Neural cell (in vitro differentiated cells): ENCODE measurements at regions not wholly inside any gene's neighbourhood (a gene's known extent, or its start where the extent isn't known, plus 50 kb on each side); places are given as distances from the start of the nearest gene placed in this dataset.

Experiments used
- EZH2 ChIP-seq: fragments of 200-600, 300-800 bp; shearing (Covaris generic), sonication (generic); IDR thresholded peaks from 2 replicates; pipeline ENCODE4 v1.6.1; 2014; ENCODE audit warnings: antibody characterized with exemption, low read length, borderline replicate concordance, mild to moderate bottlenecking; ENCODE audit not compliant: insufficient read depth, poor library complexity, severe bottlenecking
- MXI1 ChIP-seq: fragments of 450-650 bp; conservative IDR thresholded peaks from 2 replicates; pipeline ENCODE4 v1.6.1; 2014; ENCODE audit warnings: antibody characterized with exemption, mild to moderate bottlenecking; ENCODE audit not compliant: poor library complexity, severe bottlenecking
- POLR2AphosphoS5 ChIP-seq: IDR thresholded peaks from 2 replicates; pipeline ENCODE4 v1.6.1; 2012
- RAD21 ChIP-seq: fragments of 450-650 bp; conservative IDR thresholded peaks from 2 replicates; pipeline ENCODE4 v1.6.1; 2014; ENCODE audit warnings: antibody characterized with exemption, mild to moderate bottlenecking, moderate library complexity
- SMC3 ChIP-seq: fragments of 450-650 bp; conservative IDR thresholded peaks from 2 replicates; pipeline ENCODE4 v1.6.1; 2014; ENCODE audit warnings: antibody characterized with exemption, mild to moderate bottlenecking, moderate library complexity; ENCODE audit not compliant: poor library complexity
- TAF1 ChIP-seq: IDR thresholded peaks from 2 replicates; pipeline ENCODE4 v1.6.1; 2012; ENCODE audit warnings: low read depth
- TF ChIP-seq, protein P1 (sequence below): fragments of 450-650 bp; IDR thresholded peaks from 2 replicates; pipeline ENCODE4 v1.5.1; 2014; ENCODE audit warnings: antibody characterized with exemption, mild to moderate bottlenecking, moderate library complexity; ENCODE audit not compliant: poor library complexity, severe bottlenecking

DNA sequence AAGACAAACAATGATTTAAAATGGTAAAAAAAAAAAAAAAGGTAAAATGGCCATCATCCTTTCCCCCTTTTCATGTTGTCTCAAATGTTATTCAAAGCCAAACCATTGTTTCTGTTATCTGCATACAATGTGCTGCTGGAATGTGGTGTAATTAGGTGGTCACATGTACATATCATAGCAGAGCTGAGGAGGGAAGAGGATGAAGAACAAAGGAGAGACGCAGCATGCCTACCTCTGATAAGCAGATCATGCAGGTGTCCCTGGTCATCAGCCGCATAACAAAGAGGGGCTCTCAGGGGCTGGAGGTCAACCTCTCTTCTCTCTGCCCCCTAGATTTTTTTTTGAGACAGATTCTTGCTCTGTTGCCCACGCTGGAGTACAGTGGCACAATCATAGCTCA is 141.0 kb downstream of the CARTPT start:
- TF ChIP-seq, protein P1, sequence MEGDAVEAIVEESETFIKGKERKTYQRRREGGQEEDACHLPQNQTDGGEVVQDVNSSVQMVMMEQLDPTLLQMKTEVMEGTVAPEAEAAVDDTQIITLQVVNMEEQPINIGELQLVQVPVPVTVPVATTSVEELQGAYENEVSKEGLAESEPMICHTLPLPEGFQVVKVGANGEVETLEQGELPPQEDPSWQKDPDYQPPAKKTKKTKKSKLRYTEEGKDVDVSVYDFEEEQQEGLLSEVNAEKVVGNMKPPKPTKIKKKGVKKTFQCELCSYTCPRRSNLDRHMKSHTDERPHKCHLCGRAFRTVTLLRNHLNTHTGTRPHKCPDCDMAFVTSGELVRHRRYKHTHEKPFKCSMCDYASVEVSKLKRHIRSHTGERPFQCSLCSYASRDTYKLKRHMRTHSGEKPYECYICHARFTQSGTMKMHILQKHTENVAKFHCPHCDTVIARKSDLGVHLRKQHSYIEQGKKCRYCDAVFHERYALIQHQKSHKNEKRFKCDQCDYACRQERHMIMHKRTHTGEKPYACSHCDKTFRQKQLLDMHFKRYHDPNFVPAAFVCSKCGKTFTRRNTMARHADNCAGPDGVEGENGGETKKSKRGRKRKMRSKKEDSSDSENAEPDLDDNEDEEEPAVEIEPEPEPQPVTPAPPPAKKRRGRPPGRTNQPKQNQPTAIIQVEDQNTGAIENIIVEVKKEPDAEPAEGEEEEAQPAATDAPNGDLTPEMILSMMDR: no peak
- no peak for TF ChIP-seq POLR2AphosphoS5
- TF ChIP-seq TAF1: no peak
- no peak for TF ChIP-seq EZH2
- TF ChIP-seq SMC3: no peak
- no peak for TF ChIP-seq MXI1
- TF ChIP-seq RAD21: no peak
